ENCODE measurements at regions not wholly inside any gene's neighbourhood (a gene's known extent, or its start where the extent isn't known, plus 50 kb on each side); places are given as distances from the start of the nearest gene placed in this dataset.

GRCh38 chr5:107808671-107809137, 138.0 kb upstream of the EFNA5 start:
- DNase-seq: no peak

- no peak for DNase-seq
Observed at GRCh38 chr5:107807431-107807830, 136.7 kb upstream of the EFNA5 start.

GRCh38 chr5:107806705-107807104, 136.0 kb upstream of the EFNA5 start:
- no peak for DNase-seq

GRCh38 chr5:107806271-107806670, 135.5 kb upstream of the EFNA5 start:
- no peak for DNase-seq

DNA sequence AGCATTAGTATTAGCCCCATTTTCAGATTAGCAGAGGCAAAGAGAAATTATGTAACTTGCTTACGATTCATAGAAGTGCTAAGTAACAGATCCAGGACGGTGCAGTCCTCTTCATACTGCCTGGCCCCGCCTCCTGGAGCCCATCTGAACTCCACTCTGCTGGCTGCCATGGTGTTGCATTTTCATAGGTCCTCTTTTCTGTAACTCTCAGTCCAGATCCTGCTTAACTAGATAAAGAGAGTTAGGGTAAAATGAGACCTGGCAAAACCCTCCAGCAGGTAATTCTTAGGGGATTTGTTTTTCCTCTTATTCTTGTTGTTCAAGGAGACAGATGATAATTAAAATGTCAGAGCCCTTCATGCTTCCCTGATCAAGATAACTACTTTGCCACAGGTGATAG, 135.1 kb upstream of the EFNA5 start:
- DNase-seq: no peak

- DNase-seq: no peak
Observed at GRCh38 chr5:107805166-107805565, 134.4 kb upstream of the EFNA5 start.

GRCh38 chr5:107803728-107804127, 133.0 kb upstream of the EFNA5 start:
- no peak for DNase-seq

GRCh38 chr5:107801061-107801460, 130.3 kb upstream of the EFNA5 start:
- no peak for DNase-seq

DNA sequence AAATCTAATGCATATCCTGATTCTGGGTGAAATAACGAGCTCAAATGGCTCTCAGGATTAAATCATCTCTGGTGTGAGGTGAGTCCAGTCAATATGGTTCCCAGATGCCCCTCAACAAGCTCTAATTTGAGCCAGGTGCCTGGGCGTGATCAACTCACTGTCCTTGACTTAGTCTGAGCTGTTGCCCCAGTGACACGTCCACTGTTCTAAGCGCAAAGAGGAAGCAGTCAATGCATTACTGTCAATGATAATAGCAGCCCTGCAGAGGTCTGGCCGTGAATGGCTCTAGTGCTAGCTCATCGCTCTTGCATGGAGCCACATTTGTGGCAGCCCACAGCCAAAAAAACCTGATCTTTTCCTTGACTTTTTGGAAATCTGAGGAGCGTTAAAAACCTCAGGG, 128.6 kb upstream of the EFNA5 start:
- no peak for DNase-seq

DNA sequence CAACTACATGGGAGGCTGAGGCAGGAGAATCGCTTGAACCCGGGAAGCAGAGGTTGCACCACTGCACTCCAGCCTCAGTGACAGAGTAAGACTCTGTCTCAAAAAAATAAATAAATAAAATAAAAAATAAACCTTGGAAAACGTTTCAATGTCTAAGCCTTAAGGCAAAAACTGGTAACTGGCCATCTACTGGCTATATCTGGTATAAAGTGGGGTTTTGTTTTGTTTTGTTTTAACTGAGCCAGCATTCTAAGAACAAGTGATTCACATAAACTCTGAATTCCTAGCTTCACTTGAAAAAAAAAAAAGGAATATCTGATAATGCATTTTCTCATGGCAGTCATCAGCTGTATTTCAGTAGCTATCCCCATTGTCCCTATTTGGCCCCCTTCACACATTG, 126.1 kb upstream of the EFNA5 start:
- DNase-seq: no peak

DNA sequence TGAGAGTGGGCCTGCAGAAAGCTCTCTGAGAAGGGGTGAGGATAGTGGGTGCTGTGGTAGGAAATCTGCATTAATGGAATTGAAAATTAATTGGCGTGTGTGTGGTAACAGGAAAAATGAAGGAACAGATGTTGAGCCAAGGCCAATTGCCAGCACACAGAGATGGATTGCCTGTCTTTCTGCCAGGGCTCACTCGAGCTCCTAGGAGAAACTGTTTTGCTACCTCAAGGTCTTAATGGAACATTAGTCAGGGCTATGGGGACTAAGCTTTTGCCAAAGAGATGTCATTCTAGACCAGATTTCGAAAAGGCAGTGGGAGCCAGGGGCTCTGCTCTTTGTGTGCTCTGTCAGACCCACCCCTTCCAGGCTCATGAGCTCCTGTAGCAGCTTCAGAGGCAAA, 124.0 kb upstream of the EFNA5 start:
- no peak for DNase-seq

DNA sequence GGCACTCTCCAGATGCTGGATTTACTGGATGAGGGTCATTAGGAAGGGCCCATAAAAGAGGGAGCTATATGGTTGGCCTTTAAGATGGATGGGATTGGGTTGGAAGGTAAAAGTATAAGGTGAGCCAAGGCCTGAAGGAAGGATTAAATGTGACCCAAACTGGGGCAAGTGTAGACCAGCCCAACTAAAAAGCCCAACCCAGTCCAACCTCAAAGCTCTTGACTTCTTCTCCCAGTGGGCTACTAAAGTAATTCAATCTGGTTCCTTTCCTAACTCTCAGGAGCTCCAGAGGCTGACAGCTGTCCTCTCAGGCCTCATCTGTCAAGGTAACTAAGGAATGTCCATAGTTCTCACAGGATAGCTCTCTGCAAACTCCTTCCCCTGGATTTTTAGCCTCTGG, 122.2 kb upstream of the EFNA5 start:
- DNase-seq: no peak

DNA sequence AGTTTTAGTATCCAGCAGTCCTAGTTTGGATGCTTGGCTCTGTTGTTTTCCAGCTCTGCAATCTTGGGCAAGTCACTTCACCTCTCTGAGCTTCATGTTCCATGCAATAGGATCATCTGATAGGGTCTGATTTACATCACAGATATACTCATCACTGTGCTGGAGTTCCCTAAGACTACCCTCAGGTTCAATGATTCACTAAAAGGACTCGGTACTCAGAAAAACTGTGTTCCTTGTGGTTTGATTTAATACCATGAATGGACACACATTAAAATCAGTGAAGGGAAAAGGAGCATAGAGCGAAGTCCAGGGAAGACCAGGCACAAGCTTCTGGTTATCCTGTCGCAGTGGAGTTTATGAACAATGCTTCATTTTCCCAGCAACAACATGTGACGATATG, 119.9 kb upstream of the EFNA5 start:
- DNase-seq: no peak

- DNase-seq: no peak
Observed at GRCh38 chr5:107786424-107786823, 115.7 kb upstream of the EFNA5 start.

- DNase-seq: no peak
Observed at GRCh38 chr5:107783551-107783950, 112.8 kb upstream of the EFNA5 start.

GRCh38 chr5:107782561-107783169, 111.9 kb upstream of the EFNA5 start:
- no peak for DNase-seq

GRCh38 chr5:107781451-107781850, 110.7 kb upstream of the EFNA5 start:
- no peak for DNase-seq

- DNase-seq: no peak
Observed at GRCh38 chr5:107779437-107779836, 108.7 kb upstream of the EFNA5 start.

DNA sequence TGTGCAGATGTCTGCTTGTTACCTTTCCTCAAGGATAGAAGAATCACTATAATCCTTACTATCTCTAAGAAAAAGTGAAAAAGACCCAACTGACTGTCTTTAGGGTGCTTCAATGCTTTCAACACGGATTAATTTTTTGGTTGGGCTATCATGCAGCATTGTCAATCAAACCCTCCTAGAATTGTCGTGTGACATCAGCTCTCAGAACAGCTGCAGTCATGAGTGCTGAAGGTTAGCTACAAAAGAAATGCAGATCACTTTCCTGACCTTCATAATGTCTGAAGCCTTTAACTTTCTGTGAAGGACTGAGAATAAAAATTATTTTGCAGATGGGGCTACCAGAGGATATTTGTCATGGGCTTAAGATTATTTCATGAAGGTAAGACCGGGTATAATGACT, 107.9 kb upstream of the EFNA5 start:
- DNase-seq: no peak

- DNase-seq: no peak
Observed at GRCh38 chr5:107776922-107777740, 106.4 kb upstream of the EFNA5 start.

- no peak for DNase-seq
Observed at GRCh38 chr5:107776506-107776905, 105.8 kb upstream of the EFNA5 start.

DNA sequence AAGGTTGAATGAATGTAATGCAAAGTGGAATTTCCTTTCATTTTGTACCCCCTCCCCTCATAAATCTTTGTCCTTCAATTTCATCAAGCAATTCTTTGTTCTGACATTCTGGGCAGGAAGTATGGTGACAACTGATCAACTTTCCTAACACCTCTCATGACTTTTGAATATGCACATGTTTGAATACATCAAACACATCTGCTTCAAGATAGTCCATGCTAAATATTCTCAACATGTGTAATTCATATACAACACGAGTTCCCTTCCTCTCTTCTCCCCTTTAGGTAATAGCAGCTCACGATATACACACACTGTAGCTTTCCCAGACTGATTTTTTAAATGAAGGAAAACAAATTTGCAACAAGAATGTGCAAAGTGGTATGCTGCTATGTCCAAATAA, 103.6 kb upstream of the EFNA5 start:
- no peak for DNase-seq

- no peak for DNase-seq
Observed at GRCh38 chr5:107773479-107773878, 102.7 kb upstream of the EFNA5 start.

- peak; percentile 4 for DNase-seq
Observed at GRCh38 chr5:107772418-107773310, 101.9 kb upstream of the EFNA5 start.
